GM21576 (cell line): ENCODE measurements at regions not wholly inside any gene's neighbourhood (a gene's known extent, or its start where the extent isn't known, plus 50 kb on each side); places are given as distances from the start of the nearest gene placed in this dataset.

Experiments used
- ATAC-seq: cut with Tn5 transposase; IDR thresholded peaks from one replicate; pipeline ENCODE4 v1.9.1; 2021; ENCODE audit warnings: mild to moderate bottlenecking, moderate library complexity; ENCODE audit not compliant: unreplicated experiment

- ATAC-seq: no peak
Observed at GRCh38 chr14:85093631-85094330, 436.2 kb upstream of the FLRT2 start.

DNA sequence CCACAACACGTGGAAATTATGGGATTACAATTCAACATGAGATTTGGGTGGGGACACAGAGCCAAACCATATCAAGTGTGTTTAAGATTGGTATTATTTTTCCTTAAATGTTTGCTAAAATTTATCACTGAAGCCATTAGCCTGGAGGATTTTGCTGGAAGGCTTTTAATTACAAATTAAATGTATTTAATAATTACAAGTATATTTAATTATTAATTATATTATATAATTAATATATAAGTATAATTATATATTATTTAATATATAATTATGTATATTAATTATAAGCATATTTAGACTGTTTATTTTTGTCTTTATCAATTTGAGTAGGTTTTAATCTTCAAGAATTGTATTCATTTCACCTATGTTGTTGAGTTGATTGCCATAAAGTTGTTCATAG is 427.4 kb upstream of the FLRT2 start:
- ATAC-seq: no peak

DNA sequence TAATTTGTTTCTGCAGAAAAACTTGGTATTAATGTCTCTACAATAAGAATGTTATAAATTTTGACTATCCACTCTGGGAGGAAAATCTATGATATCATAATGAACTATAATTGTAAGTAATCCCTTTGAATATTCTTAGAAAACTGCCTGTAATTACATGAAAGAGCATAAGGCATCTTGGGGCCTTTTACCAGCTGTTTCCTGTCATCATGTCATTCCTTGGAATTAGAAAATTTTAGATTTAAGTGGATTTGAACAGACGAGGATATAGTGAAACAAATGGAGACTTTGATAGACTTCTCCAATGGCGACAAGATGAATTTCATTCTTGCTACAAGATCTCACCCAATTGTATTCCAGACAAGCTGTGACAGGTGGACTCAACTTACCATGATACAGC is 423.4 kb upstream of the FLRT2 start:
- ATAC-seq: no peak

GRCh38 chr14:85112762-85113161 is 417.2 kb upstream of the FLRT2 start:
- ATAC-seq: no peak

DNA sequence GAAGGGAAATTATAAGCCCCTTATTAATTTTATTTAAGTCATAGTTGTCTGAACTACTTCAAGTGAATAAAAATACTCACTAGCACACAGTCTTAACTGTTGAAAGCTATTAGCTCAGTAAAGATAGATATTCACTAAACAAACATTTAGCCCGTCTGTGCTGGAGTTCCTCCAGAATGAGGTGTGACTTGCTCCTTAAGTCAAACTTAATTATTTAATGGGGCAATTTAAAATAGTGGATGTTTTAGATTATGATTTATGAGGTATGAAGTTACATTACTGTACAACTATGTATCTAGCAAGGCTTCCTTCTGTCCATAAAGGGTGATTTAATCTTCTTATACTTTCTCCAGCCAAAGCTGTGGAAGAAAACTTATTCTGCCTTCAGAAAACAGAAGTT is 414.0 kb upstream of the FLRT2 start:
- ATAC-seq: no peak

DNA sequence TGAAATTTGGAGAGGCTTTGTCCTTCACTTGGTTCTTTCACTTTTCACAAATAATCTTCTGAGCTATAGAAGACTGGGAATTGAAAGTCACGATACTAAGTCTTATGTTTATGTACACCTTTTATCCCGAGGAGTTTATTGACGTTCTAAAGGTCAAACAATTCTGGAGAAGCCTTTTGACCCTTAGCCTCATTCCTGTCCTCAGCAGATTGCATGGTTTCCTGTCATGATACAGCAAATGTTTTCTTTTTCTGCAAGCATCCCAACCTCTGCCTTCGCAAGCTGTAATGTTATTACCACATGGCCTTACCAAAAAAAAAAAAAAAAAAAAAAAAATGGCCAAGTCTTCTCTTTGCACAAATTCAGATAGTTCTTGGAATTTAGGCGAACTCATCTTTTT is 411.7 kb upstream of the FLRT2 start:
- ATAC-seq: no peak

DNA sequence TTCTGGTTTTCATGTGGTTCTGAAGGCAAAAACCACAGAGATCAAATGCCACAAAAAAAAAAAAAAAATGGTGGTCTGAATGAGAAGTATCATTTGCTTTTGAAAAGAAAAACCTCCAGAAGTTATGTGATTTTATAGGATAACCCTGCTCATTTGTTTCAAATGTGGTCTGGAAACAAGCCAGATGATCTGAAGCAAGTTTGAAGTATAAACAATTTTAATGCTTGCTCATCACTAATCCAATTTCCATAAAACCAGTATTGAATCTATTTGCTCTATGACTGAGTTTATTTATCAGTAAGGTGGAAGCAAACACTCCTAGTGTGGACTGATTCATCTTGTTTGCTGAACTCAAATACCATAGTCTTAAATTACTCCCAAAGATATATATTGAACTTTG is 407.3 kb upstream of the FLRT2 start:
- no peak for ATAC-seq

DNA sequence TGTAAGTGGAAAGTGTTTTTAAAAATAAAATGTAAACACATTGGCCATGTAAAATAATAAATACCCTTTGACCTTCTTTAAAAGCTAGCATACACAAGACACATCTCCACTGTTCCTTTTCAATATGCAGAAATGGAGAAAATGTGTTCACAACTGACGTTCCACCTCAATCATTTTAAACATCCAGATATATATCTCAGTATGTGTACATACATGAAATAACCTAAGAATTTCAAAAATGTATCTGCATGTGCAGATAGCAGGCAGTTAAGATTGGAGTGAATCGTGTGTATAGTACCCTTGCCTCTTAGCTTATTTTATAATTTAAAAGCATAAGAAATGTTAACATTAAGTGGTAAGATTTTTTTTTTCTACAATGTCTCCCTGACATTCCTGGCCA is 406.2 kb upstream of the FLRT2 start:
- no peak for ATAC-seq

DNA sequence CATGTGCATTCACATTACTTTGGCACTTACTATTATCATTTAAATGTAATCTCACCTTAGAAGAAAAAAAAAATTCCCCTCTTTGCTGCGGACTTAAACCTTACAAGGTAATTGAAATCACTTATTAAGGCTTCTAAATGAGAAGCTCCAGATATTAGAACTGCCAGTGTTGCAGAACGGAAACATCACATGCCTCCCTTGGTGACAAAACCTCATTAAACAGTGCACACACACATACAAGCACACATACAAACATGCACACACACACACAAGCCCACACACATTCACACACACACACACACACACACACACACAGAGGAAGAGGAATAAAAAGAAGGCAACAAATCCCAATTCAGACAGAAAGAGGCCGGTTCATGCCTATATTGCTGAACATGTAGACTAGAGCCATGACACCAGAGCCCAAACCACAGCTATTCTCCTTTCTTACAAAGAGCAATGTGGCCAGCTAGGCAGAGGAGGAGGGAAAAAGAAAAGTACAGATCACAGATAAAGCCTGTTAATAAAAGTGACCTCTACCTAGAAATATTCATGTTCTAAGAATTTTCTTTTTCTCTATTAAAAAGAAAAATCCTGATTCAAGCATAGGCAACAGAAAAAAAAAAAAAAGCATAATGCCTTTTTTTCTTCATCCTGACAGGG is 405.2 kb upstream of the FLRT2 start:
- ATAC-seq: no peak

GRCh38 chr14:85125291-85125670 is 404.7 kb upstream of the FLRT2 start:
- ATAC-seq: no peak

DNA sequence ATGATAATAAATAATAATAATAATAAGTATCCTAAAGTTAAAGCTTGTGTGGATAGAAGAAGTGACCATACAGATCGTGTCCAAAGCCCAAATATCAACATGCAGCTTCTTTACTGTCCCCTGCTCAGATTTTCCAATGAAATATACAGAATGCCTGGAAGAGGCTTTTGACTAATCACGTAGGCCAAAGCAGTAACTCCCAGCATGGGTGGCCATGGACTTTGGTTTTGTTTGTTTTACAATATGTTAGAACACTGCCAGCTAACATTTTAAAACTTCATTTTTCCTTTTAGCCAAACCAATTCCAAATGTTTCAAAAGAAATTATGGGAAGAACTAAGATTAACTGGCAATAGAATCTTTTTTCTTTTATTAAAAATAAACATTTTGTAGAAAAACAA is 400.0 kb upstream of the FLRT2 start:
- no peak for ATAC-seq

GRCh38 chr14:85131226-85131922 is 398.6 kb upstream of the FLRT2 start:
- no peak for ATAC-seq

- no peak for ATAC-seq
Observed at GRCh38 chr14:85142982-85143381, 387.0 kb upstream of the FLRT2 start.

DNA sequence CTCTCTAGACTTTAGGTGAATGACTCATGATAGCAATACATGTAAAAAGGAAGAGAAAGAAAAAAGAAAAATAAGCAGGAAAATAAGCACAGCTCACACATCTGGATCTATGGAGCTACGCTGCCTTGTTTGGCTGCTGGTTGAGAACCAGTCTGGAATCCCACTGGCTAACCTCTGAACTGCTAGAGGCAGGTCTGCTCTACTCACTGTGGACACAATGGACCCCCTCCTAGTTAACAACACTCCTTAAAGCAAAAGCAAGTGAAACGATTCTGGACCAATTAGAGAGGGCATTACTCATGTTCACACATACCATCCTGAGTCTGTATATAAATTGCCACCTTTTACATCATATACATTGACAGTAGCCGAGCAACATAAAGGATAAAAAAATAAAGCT is 383.2 kb upstream of the FLRT2 start:
- no peak for ATAC-seq

GRCh38 chr14:85150166-85150565 is 379.8 kb upstream of the FLRT2 start:
- ATAC-seq: no peak

DNA sequence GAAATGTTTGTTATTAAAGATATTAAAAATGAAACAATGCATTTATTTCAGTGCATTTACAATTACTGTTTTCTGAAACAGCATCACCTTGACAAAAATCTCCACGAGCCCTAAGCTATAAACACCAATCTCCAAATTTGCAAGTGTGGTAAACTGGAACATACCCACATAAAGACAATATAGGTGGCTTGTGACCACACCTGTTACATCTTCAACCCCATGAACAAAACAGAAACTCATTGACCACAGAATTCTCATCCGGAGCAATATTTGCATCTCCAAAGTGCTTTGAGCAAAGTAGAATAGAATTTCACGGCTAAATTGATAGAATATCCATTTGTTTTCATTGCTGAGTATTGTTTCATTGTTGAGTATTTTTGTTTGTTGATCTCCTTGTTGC is 375.2 kb upstream of the FLRT2 start:
- no peak for ATAC-seq

GRCh38 chr14:85156319-85156718 is 373.6 kb upstream of the FLRT2 start:
- no peak for ATAC-seq

- no peak for ATAC-seq
Observed at GRCh38 chr14:85159726-85160125, 370.2 kb upstream of the FLRT2 start.

DNA sequence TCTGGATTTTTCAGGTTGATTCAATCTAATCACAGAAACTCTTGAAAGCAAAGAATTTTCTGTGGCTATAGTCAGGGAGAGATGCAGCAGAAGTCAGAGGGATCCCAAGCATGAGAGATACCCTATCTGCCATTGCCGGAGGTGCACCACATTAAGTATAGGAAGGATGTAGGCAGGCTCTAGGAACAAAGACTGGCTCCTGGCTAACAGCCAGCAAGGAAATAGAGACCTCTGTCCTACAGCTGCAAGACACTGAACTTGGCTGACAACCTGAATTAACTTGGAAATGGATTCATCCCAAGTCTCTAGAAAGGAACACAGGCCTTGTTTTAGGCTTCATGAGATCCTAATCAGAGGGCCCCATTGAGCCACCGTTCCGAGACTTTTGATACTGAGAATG is 364.9 kb upstream of the FLRT2 start:
- no peak for ATAC-seq

DNA sequence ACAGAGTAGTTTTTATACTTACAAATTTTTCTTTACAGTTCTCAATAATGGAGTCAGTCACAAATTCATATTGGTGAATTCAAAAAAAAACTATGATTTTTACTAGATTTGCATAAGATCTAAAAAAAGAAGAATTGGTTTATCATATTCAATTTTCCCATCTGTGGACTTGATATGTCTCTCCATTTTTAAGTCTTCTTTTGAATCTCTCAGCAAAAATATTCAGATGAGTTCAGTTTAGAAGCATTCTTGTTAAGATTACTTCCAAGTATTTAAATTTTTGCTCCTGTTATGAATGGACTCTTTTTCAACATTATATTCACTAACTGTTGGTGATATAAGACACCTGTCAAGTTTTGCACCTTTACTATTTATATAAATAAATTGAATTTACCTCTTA is 360.6 kb upstream of the FLRT2 start:
- ATAC-seq: no peak

DNA sequence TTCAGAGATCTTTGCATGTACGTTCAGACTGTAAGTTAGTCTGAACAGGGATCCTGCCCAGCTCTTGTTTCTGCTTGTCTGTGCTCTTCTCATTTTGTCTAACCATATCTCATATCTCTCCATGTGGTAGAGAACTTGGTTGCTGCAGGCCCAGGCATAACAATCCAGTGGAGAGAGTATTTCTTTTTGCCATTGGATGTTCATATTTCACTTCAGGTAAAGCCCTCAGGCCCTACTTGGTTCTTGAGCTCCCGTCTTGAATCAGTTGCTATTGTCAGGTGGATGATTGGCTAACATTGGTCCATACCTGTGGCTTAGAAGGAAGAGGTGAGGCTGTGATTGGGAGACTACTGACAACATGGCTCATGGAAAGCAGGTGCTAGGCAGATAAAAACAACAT is 357.7 kb upstream of the FLRT2 start:
- no peak for ATAC-seq

GRCh38 chr14:85172889-85173477 is 357.0 kb upstream of the FLRT2 start:
- ATAC-seq: no peak
